OCI-LY1 (cell line): ENCODE measurements at regions not wholly inside any gene's neighbourhood (a gene's known extent, or its start where the extent isn't known, plus 50 kb on each side); places are given as distances from the start of the nearest gene placed in this dataset.

Experiments
- H2AFZ ChIP-seq: fragments of 200-600 bp; sonication (generic), shearing (Covaris generic); 2 replicates; pipeline ENCODE4 v1.6.0; 2014; ENCODE audit warnings: antibody characterized with exemption, mild to moderate bottlenecking, low read length
- H3F3A ChIP-seq: fragments of 200-600 bp; sonication (generic), shearing (Covaris generic); 2 replicates; pipeline ENCODE4 v1.6.0; 2014; ENCODE audit warnings: mild to moderate bottlenecking, antibody characterized with exemption, low read length, moderate library complexity; ENCODE audit not compliant: insufficient read depth
- H3K27ac ChIP-seq: fragments of 200-600 bp; sonication (generic); 2 replicates; pipeline ENCODE4 v1.5.1; 2014; ENCODE audit warnings: low read length, mixed run types, mild to moderate bottlenecking, low read depth; ENCODE audit not compliant: poor library complexity, severe bottlenecking
- H3K27me3 ChIP-seq: fragments of 200-600 bp; sonication (generic); 2 replicates; pipeline ENCODE4 v1.6.0; 2014; ENCODE audit warnings: antibody characterized with exemption, mild to moderate bottlenecking, low read length, moderate library complexity; ENCODE audit not compliant: insufficient read depth
- H3K36me3 ChIP-seq: fragments of 200-600 bp; sonication (generic); 2 replicates; pipeline ENCODE4 v1.6.1; 2014; ENCODE audit warnings: mild to moderate bottlenecking, antibody characterized with exemption, low read length, moderate library complexity, mixed read lengths; ENCODE audit not compliant: insufficient read depth
- H3K4me1 ChIP-seq: fragments of 200-600 bp; sonication (generic); 2 replicates; pipeline ENCODE4 v1.5.1; 2014; ENCODE audit warnings: mild to moderate bottlenecking, low read length, moderate library complexity; ENCODE audit not compliant: insufficient read depth, severe bottlenecking
- H3K4me2 ChIP-seq: fragments of 200-600 bp; sonication (generic), shearing (Covaris generic); 2 replicates; pipeline ENCODE4 v1.6.1; 2014; ENCODE audit warnings: low read length
- H3K4me3 ChIP-seq: fragments of 200-600 bp; sonication (generic); 2 replicates; pipeline ENCODE4 v1.5.1; 2014; ENCODE audit warnings: low read length, low read depth, mild to moderate bottlenecking, mixed read lengths; ENCODE audit not compliant: poor library complexity, severe bottlenecking
- H3K79me2 ChIP-seq: fragments of 200-600 bp; shearing (Covaris generic); 2 replicates; pipeline ENCODE4 v1.6.1; 2016; ENCODE audit warnings: mixed run types, low read length, mixed read lengths; ENCODE audit not compliant: insufficient read depth
- H3K9ac ChIP-seq: fragments of 200-600 bp; sonication (generic), shearing (Covaris generic); 2 replicates; pipeline ENCODE4 v1.6.1; 2014; ENCODE audit warnings: mild to moderate bottlenecking, low read length, mixed read lengths
- H3K9me2 ChIP-seq: fragments of 200-600 bp; sonication (generic), shearing (Covaris generic); 2 replicates; pipeline ENCODE4 v1.6.1; 2014; ENCODE audit warnings: low read depth, mild to moderate bottlenecking, low read length, mixed read lengths
- H3K9me3 ChIP-seq: fragments of 200-600 bp; shearing (Covaris generic); 2 replicates; pipeline ENCODE4 v1.6.1; 2014; ENCODE audit warnings: low read length, mixed read lengths
- H4K20me1 ChIP-seq: fragments of 200-600 bp; sonication (generic), shearing (Covaris generic); 2 replicates; pipeline ENCODE4 v1.6.0; 2016; ENCODE audit warnings: mild to moderate bottlenecking, low read length; ENCODE audit not compliant: insufficient read depth
- CTCF ChIP-seq: fragments of 200-600 bp; sonication (generic), shearing (Covaris generic); IDR thresholded peaks from 2 replicates; pipeline ENCODE4 v1.5.1; 2017; ENCODE audit warnings: mild to moderate bottlenecking, antibody characterized with exemption, low read length, moderate library complexity, mixed read lengths
- EZH2 ChIP-seq: fragments of 200-600 bp; sonication (generic), shearing (Covaris generic); IDR thresholded peaks from 2 replicates; pipeline ENCODE4 v1.8.0; 2017; ENCODE audit warnings: borderline replicate concordance, mixed run types, mild to moderate bottlenecking, antibody characterized with exemption, low read length, moderate library complexity, mixed read lengths

GRCh38 chr3:189580190-189580589, 51.0 kb upstream of the TP63 start:
- H3K4me1 ChIP-seq, result no peaks in the 10 kb centered on the region

More at GRCh38 chr3:189580190-189580589, 51.0 kb upstream of the TP63 start:
- Histone ChIP-seq H2AFZ (no peak overlapping the region), H3K9me2 (no peaks in the 10 kb centered on the region), H3K4me3 (no peak overlapping the region), H3K27ac (no peak overlapping the region), H3F3A (no peaks in the 10 kb centered on the region), H3K79me2 (no peaks in the 10 kb centered on the region), H3K9me3 (no peaks in the 10 kb centered on the region), H3K9ac (no peak overlapping the region), H3K36me3 (no peaks in the 10 kb centered on the region), H3K4me2 (no peak overlapping the region), H3K27me3 (no peaks in the 10 kb centered on the region), H4K20me1 (no peaks in the 10 kb centered on the region)
- TF ChIP-seq EZH2, result no peak
- no peak for TF ChIP-seq CTCF
